GM06990 (cell line): ENCODE measurements at regions not wholly inside any gene's neighbourhood (a gene's known extent, or its start where the extent isn't known, plus 50 kb on each side); places are given as distances from the start of the nearest gene placed in this dataset.

Experiments
- DNase-seq: peaks from one replicate; pipeline ENCODE4 v3.0.0-alpha.2; 2011; ENCODE audit not compliant: insufficient read length; ENCODE audit errors: extremely low read depth
- H3K27me3 ChIP-seq: replicated peaks from 2 replicates; pipeline ENCODE4 v1.6.0; 2011; ENCODE audit warnings: low read length; ENCODE audit not compliant: control insufficient read depth, insufficient read depth
- H3K36me3 ChIP-seq: 2 replicates; pipeline ENCODE4 v1.5.1; 2011; ENCODE audit warnings: low read length; ENCODE audit not compliant: control insufficient read depth, insufficient read depth
- H3K4me3 ChIP-seq: replicated peaks from 2 replicates; pipeline ENCODE4 v1.5.1; 2011; ENCODE audit warnings: low read depth, mild to moderate bottlenecking, control low read depth, low read length
- CTCF ChIP-seq: IDR thresholded peaks from 2 replicates; pipeline ENCODE4 v1.5.1; 2011; ENCODE audit warnings: low read length, control low read depth, mild to moderate bottlenecking, inconsistent platforms; ENCODE audit not compliant: insufficient read depth, poor library complexity, severe bottlenecking

- H3K36me3 ChIP-seq, result no peaks in the 10 kb centered on the region
- TF ChIP-seq CTCF, result no peak
- no peak overlapping the region for H3K4me3 ChIP-seq
- no peaks in the 10 kb centered on the region for H3K27me3 ChIP-seq
- DNase-seq, result no peak
Measured at GRCh38 chr5:38719916-38720315, 125.9 kb upstream of the OSMR start.

DNA sequence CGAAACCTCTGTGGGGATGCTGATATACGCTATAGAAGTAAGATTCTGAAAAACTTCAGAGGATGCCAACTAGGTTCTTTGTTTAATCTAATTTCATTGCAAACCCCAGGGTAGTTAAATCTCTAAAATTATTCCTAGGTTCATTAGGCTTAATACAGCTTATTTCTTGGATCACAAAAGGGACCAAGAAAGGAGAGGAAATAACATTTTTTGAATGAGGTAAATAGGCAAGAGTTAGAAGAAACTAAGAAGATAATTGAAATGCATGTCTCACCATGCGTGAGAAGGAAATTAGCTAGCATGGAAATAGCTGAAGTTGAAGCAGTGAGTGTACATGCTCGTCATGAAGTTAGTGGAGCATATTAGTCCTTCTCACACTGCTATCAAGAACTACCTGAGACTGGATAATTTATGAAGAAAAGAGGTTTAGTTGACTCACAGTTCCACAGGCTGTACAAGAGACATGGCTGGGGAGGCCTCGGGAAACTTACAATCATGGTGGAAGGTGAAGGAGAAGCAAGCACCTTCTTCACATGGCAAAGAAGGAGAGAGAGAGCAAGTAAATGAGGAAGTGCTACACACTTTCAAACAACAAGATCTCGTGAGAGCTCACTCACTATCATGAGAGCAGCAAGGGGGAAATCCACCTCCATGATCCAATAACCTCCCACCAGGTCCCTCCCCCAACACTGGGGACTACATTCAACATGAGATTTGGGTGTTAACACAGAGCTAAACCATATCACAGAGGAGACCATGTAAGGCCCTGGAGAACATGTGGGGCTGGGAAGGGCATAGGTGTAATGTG, 125.1 kb upstream of the OSMR start:
- H3K27me3 ChIP-seq, result no peaks in the 10 kb centered on the region
- no peak overlapping the region for H3K4me3 ChIP-seq
- DNase-seq, result no peak
- TF ChIP-seq CTCF, result no peak
- H3K36me3 ChIP-seq, result no peaks in the 10 kb centered on the region

- Histone ChIP-seq H3K27me3 (no peaks in the 10 kb centered on the region), H3K4me3 (no peak overlapping the region), H3K36me3 (no peaks in the 10 kb centered on the region)
- TF ChIP-seq CTCF, result no peak
- peak; percentile 45 for DNase-seq
Measured at GRCh38 chr5:38722918-38723317, 122.9 kb upstream of the OSMR start.

GRCh38 chr5:38723426-38723825, 122.4 kb upstream of the OSMR start:
- Histone ChIP-seq H3K27me3 (no peaks in the 10 kb centered on the region), H3K4me3 (no peak overlapping the region), H3K36me3 (no peaks in the 10 kb centered on the region)
- no peak for DNase-seq
- TF ChIP-seq CTCF, result no peak

GRCh38 chr5:38724301-38725030, 121.3 kb upstream of the OSMR start:
- Histone ChIP-seq H3K27me3 (no peaks in the 10 kb centered on the region), H3K36me3 (no peaks in the 10 kb centered on the region), H3K4me3 (no peak overlapping the region)
- TF ChIP-seq CTCF, result no peak
- no peak for DNase-seq
